ENCODE measurements at regions not wholly inside any gene's neighbourhood (a gene's known extent, or its start where the extent isn't known, plus 50 kb on each side); places are given as distances from the start of the nearest gene placed in this dataset.

DNA sequence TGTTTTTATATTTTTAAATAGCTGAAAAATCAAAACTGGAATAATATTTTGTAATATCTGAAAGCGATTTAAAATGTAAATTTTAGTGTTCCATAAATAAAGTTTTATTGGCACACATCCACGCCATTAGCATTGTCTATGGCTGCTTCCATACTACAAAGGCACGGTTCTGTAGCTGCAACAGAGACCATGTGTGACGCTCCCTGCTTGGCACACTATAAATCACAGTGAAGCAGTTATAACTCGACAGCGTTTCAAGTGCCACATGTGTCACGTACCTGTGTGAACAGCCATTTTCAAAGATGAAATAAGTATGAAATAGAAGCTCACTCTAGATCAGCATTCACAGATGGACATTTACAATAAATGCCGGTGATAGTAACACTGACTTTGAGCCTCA is 810.1 kb upstream of the WWC1 start:
- Histone ChIP-seq H3K27ac (ENCODE audit: control insufficient read depth, insufficient read depth, low read length) (no peak overlapping the region), H3K4me1 (ENCODE audit: control insufficient read depth, extremely low read depth, insufficient read depth, low read length) (no peaks in the 10 kb centered on the region), H3K79me2 (ENCODE audit: control insufficient read depth, insufficient read depth, low read length) (no peaks in the 10 kb centered on the region), H3K9me1 (ENCODE audit: control insufficient read depth, extremely low read depth, insufficient read depth, low read length) (no peaks in the 10 kb centered on the region), H3K4me2 (ENCODE audit: control insufficient read depth, extremely low read depth, insufficient read depth, low read depth, low read length) (no peak overlapping the region), H3K36me3 (ENCODE audit: control insufficient read depth in 2 of 2, extremely low read depth in 1 of 2, insufficient read depth in 2 of 2, low read length in 2 of 2) (no peaks in the 10 kb centered on the region), H3K9ac (ENCODE audit: control insufficient read depth, extremely low read depth, insufficient read depth, low read length) (no peak overlapping the region), H3K27me3 (ENCODE audit: control insufficient read depth, extremely low read depth, insufficient read depth, low read length) (no peaks in the 10 kb centered on the region), H4K20me1 (ENCODE audit: control insufficient read depth, extremely low read depth, insufficient read depth, low read length) (no peaks in the 10 kb centered on the region), H3K4me3 (ENCODE audit: control insufficient read depth in 2 of 3, extremely low read depth in 1 of 3, insufficient read depth in 2 of 3, low read depth in 1 of 3, low read length in 3 of 3) (no peak overlapping the region), H3K9me3 (ENCODE audit: control insufficient read depth, low read depth, low read length) (no peaks in the 10 kb centered on the region), H2AFZ (ENCODE audit: control insufficient read depth, low read length) (no peak overlapping the region)
- FAIRE-seq (no peak), DNase-seq (ENCODE audit: low read depth, low spot score) (no peak)
- dilution Hi-C loops (cut with MboI; ENCODE audit: extremely low pct_ligation_motif_present, low sequenced_read_pairs), result no loop called here
- TF ChIP-seq, protein P1, sequence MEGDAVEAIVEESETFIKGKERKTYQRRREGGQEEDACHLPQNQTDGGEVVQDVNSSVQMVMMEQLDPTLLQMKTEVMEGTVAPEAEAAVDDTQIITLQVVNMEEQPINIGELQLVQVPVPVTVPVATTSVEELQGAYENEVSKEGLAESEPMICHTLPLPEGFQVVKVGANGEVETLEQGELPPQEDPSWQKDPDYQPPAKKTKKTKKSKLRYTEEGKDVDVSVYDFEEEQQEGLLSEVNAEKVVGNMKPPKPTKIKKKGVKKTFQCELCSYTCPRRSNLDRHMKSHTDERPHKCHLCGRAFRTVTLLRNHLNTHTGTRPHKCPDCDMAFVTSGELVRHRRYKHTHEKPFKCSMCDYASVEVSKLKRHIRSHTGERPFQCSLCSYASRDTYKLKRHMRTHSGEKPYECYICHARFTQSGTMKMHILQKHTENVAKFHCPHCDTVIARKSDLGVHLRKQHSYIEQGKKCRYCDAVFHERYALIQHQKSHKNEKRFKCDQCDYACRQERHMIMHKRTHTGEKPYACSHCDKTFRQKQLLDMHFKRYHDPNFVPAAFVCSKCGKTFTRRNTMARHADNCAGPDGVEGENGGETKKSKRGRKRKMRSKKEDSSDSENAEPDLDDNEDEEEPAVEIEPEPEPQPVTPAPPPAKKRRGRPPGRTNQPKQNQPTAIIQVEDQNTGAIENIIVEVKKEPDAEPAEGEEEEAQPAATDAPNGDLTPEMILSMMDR (optimal IDR thresholded peaks at IDR 0.05 in 1 of 3, IDR thresholded peaks at IDR 0.05 in 1 of 3, conservative IDR thresholded peaks at IDR 0.05 in 1 of 3; ENCODE audit: extremely low read depth in 1 of 3, insufficient read depth in 2 of 3, low read length in 3 of 3), result no peak
- no peak for TF ChIP-seq EZH2 (IDR thresholded peaks at IDR 0.05; ENCODE audit: low read length)

DNA sequence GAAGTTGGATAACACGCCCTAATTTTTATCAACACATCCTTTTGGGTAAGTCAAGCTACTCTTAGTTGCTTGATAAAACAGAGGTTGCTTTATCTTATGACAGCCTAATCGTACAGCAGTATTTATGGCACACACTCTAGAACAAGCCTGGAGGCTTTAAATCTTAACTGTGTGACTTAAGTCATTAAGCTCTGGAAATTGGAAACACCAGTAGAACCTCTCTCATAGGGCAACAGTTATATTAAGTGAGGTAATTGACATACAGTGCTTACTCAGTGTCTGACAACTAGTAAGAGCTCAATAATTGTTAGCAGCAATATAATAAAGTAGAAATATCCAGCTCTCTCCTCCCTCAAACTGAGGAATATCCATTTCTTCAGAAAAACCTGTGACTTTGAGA is 808.9 kb upstream of the WWC1 start:
- H4K20me1 ChIP-seq (ENCODE audit: control insufficient read depth, extremely low read depth, insufficient read depth, low read length), result no peaks in the 10 kb centered on the region
- FAIRE-seq, result no peak
- H3K9ac ChIP-seq (ENCODE audit: control insufficient read depth, extremely low read depth, insufficient read depth, low read length), result no peak overlapping the region
- H3K4me2 ChIP-seq (ENCODE audit: control insufficient read depth, extremely low read depth, insufficient read depth, low read depth, low read length), result no peak overlapping the region
- no peak for DNase-seq (ENCODE audit: low read depth, low spot score)
- H2AFZ ChIP-seq (ENCODE audit: control insufficient read depth, low read length), result no peak overlapping the region
- no peak for TF ChIP-seq EZH2 (IDR thresholded peaks at IDR 0.05; ENCODE audit: low read length)
- TF ChIP-seq, protein P1 (optimal IDR thresholded peaks at IDR 0.05 in 1 of 3, IDR thresholded peaks at IDR 0.05 in 1 of 3, conservative IDR thresholded peaks at IDR 0.05 in 1 of 3; ENCODE audit: extremely low read depth in 1 of 3, insufficient read depth in 2 of 3, low read length in 3 of 3), result no peak
- no peaks in the 10 kb centered on the region for H3K9me3 ChIP-seq (ENCODE audit: control insufficient read depth, low read depth, low read length)
- H3K27me3 ChIP-seq (ENCODE audit: control insufficient read depth, extremely low read depth, insufficient read depth, low read length), result no peaks in the 10 kb centered on the region
- no peaks in the 10 kb centered on the region for H3K79me2 ChIP-seq (ENCODE audit: control insufficient read depth, insufficient read depth, low read length)
- no peaks in the 10 kb centered on the region for H3K36me3 ChIP-seq (ENCODE audit: control insufficient read depth in 2 of 2, extremely low read depth in 1 of 2, insufficient read depth in 2 of 2, low read length in 2 of 2)
- H3K4me3 ChIP-seq (ENCODE audit: control insufficient read depth in 2 of 3, extremely low read depth in 1 of 3, insufficient read depth in 2 of 3, low read depth in 1 of 3, low read length in 3 of 3), result no peak overlapping the region
- H3K4me1 ChIP-seq (ENCODE audit: control insufficient read depth, extremely low read depth, insufficient read depth, low read length), result no peaks in the 10 kb centered on the region
- no peak overlapping the region for H3K27ac ChIP-seq (ENCODE audit: control insufficient read depth, insufficient read depth, low read length)
- no peaks in the 10 kb centered on the region for H3K9me1 ChIP-seq (ENCODE audit: control insufficient read depth, extremely low read depth, insufficient read depth, low read length)
- dilution Hi-C loops (cut with MboI; ENCODE audit: extremely low pct_ligation_motif_present, low sequenced_read_pairs), result no loop called here

Measured in keratinocyte (primary cell).